GM12801 (cell line): ENCODE measurements at regions not wholly inside any gene's neighbourhood (a gene's known extent, or its start where the extent isn't known, plus 50 kb on each side); places are given as distances from the start of the nearest gene placed in this dataset.

Experiments
- CTCF ChIP-seq: IDR thresholded peaks from one replicate; pipeline ENCODE4 v1.5.1; 2011; ENCODE audit warnings: control low read depth; ENCODE audit not compliant: insufficient read length; ENCODE audit errors: extremely low read depth

GRCh38 chr7:17063045-17063383 is 181.2 kb upstream of the AGR3 start:
- TF ChIP-seq CTCF = no peak

DNA sequence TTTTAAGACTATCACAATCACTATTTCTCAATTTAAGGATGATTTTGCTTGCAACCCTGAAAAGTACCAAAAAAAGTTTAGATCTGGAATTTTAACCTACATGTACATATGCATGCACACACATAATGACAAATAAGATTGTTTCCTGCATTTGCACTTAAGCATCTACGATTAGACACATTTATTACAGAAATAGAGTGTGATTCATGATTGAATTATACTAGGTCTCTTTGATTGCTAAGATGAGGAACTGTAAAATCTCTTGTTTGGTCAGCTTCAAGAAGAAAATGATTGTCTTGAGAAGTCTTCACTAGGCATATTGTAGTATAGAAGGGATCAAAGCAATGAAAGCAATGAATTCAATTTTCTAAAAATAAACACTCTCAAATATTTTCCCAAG is 185.9 kb upstream of the AGR3 start:
- TF ChIP-seq CTCF = no peak

GRCh38 chr7:17069146-17069545 is 187.4 kb upstream of the AGR3 start:
- TF ChIP-seq CTCF = no peak

DNA sequence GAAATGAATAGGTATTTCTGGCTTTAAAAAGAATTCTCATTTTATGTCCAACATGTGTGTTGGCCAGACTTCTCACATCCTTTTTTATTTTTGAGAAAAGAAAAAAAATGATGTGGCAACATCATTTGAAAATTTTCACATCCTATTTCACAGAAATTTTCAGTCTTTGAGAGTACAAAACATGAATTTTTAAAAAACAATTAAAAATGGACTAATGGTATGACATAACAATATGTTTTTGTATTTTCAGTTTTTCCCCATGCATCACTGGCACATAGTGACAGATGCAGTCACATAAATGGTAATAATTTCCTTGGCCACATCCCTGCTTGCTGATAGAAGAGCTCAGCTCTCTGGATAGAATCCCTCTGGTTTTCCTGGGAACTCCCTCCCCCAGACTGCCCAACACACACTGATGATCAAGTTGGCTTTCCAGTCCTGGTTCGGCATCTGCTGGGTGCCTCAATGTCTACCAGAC is 188.5 kb upstream of the AGR3 start:
- no peak for TF ChIP-seq CTCF

DNA sequence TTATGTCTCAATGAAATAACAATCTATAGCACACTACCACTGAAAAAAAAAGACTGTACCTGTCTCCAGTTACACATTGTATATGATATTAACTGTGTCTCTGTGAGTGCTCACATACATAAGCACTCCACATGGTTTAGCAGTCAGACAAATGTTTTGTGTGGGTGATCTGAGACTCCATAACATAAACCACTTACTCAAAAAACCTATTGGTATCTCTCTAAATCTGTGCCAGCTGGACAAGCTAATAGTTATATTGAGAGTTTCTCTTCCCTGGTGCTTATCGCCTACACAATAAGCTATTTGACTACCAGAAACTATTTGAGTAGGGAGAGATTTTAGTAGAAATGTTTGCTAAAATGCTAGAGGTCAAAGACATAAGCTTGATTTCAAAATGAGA is 190.1 kb upstream of the AGR3 start:
- no peak for TF ChIP-seq CTCF

GRCh38 chr7:17075601-17076255 is 193.9 kb upstream of the AGR3 start:
- no peak for TF ChIP-seq CTCF

DNA sequence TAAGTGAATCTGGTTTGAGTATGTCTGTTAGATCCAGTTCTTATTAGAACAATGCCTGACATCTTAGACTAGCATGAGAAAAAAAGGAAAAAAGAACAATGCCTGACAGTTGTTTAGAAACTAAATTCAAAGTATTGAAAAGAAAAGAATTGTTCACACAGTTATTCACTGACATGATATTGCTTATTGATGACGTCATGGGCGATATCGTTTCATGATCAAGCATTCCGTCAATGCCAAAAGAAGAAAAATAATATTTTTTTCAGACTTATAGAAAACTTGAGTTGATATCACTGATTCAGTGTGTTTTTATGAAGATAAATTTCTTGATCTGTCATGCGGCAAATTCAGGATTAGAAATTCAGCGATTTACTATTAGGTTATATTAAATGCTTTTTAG is 196.5 kb upstream of the AGR3 start:
- TF ChIP-seq CTCF = no peak
